Daoy (cell line): ENCODE measurements at regions not wholly inside any gene's neighbourhood (a gene's known extent, or its start where the extent isn't known, plus 50 kb on each side); places are given as distances from the start of the nearest gene placed in this dataset.

Experiments used
- DNase-seq: peaks from one replicate; pipeline ENCODE4 v3.0.0-alpha.2; 2015; ENCODE audit warnings: low read depth

GRCh38 chr7:13447637-13448036 is 541.8 kb downstream of the ETV1 start:
- no peak for DNase-seq

DNA sequence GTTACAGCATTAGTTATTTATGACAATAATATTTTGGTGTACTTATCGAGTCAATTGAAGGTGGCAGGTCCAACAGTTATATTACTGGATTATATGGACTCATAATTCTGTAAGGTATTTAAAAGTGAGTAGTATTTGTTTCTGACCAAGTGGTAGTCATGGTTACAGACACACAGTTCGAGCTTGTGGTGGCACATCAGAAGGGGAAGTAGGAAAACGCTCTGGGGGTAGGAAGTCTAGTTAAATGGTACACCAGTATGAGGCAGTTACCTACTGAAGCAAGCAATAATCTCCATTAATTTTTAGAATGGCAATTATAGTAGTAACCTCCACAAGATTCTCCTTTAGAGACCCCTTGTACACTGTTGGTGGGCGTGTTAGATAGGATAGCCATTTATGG is 541.2 kb downstream of the ETV1 start:
- no peak for DNase-seq

GRCh38 chr7:13449460-13449859 is 540.0 kb downstream of the ETV1 start:
- no peak for DNase-seq

GRCh38 chr7:13454916-13455592 is 534.4 kb downstream of the ETV1 start:
- DNase-seq: no peak

DNA sequence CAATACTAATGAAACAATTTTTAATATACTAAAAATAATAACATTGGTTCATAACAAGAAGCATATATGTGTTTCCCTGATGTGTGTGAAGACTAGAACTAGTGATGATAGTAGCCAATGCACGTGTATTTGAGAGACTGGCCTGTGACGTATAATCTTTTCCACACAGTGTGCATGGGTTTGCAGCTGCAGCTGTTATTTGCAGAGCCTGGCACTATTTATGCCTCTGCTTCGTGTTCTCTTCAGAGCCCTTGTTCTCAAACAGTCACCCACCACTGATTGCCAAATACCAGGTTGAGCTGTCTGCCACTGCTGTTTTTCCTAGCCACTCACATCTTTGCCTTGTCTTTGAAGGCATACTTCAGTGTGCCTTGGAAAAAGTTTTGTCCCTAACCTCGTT is 531.7 kb downstream of the ETV1 start:
- no peak for DNase-seq

DNA sequence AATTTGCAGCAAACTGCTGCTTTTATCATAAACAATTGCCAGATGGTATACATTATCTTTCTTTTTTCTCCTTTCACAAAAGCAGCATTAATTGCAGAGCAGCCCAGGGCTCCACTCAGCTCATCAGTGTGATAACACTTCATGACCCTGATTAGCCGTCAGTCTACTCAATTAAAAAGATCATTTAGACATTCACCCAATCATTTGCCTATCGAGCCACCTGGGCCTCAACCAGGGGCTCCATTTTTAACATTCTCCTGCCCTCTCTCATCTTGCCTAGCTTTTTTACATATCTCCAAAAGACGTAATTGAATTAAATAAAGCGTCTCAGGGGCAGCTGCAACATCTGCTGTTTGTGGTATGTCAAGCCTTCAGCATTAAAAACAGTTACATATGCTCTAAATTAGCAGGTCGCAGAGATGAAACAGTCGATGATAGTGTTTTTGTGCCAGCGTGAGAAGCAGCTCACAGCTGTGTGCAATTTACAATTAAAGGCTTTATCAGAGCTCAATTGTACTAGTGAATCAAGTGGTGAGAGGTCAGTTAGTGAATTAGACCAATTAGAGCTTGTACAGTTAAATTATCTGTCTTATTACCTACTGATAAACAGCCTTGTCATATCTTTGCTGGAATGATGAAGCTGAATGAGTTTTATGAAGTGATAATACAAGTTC is 522.5 kb downstream of the ETV1 start:
- no peak for DNase-seq

- no peak for DNase-seq
Observed at GRCh38 chr7:13476881-13477444, 512.5 kb downstream of the ETV1 start.

DNA sequence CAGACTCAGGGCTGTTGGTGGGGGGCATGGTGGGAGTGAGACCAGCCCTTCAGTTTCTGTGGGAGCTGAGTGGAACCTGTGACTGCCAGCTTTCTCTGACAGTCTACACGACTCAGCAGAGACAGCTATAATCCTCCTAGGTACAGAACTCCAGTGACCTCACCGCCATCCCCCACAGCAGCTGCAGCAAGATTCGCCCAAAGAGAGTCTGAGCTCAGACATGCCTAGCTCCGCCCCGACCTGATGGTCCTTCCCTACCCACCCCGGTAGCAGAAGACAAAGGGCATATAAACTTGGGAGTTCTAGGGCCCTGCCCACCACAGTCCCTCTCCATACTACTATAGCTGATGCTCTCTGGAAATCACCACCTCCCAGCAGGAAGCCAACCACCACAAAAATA is 500.1 kb downstream of the ETV1 start:
- DNase-seq: no peak

DNA sequence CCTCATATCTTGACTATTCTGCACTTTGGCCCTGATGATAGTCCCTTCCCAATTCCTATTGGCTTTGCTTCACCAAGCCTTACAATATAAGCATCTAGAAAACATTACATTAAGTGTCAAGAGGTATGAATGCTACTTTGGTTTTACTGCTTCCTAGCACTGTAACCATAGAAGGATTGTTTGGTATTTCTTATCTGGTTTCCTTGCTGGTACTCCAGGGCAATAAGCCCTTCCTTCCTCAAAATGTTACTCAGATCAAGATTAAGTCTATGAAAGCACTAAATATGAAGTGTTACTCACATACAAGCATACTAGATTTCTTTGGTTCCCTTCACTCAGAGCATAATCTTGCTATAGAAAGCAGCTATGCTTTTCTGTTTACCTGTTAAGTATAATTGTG is 492.5 kb downstream of the ETV1 start:
- DNase-seq: no peak

DNA sequence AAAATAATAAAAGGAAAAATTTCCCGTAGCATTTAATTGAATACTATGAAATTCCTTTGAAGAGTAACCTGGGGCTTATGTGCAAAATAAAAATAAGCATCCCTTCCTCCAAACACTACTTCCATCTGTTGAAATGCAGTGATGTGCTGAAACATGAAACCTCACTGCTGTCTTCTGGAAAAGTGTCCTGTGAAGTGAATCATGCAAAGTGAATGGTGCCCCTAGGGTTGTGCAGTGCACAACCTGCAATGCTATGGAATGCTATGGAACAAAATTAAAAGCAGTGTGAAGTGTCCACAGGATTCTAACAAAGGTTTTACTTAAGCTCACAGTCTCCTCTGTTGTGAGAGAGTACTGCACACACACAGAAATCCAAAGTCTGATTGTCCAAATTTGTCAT is 480.9 kb downstream of the ETV1 start:
- DNase-seq: no peak

GRCh38 chr7:13518738-13519137 is 470.7 kb downstream of the ETV1 start:
- DNase-seq: no peak

DNA sequence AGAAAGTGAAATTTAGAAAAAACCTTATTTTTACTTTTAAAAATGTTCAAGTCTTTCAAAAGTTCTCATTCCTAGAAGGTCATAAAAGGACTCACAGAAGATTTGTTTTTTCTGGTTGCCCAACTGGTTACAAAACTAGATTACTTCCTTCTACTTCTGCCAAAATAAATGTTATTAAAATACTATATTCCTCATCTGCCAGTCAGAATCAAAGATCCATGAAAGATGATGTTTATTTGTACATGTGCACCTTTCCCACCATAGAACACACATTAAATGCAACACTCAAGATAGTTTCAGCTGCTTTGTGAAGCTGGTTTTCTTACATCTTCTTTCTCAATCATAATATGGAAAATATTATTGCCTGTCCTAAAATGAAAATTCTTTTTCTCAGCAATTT is 465.4 kb downstream of the ETV1 start:
- DNase-seq: no peak

DNA sequence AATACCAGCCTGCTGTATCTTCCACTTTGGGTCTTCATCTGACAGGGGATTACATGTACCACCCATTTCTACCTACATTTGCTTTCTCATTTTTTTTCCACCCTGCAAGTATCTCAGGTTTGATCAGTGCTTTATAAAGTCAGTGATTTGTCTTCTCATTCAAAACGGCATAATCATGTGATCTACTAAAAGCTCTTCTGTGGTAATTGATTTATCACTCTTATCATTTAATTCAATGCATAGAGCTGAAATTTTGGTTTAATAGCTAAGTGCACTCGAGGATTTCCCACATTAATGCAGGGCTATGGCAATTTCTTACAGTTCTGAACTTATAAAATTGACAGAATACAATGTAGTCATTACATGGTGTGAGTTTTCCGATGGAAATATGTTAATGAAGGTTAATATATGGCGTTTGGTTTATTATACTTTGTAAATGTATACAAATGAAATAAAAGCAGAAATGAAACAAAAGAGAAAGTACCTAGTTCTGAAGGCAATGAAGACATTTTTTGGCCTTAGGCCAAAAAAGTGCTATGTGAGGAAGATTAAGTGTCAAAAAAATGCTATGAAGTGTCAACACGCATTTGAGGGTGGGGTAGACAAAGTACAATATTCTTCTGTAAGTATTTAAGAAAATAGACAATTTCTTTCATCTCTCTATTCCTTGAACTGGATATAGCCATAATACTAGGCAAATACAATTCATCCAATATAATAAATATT is 457.3 kb downstream of the ETV1 start:
- no peak for DNase-seq

DNA sequence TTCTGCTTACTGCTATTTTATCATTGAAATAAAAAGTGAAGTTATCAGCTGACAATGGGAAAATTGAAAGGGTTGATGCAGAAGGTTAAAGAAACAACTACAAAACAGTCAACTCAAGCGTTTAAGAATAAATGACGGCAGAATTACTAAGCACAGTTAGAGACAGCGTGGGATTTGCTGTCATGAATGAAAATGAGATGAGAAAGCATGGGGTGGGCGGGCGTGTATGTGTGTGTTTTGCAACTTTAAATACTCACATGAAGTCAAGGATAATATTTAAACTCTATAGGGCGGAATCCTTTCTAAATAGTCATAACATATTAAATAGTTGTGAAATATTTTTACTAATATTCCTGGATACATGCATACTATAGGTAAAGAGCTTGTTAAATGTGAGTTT is 450.8 kb downstream of the ETV1 start:
- DNase-seq: no peak

- DNase-seq: peak; percentile 4
Observed at GRCh38 chr7:13540429-13540828, 449.0 kb downstream of the ETV1 start.

- DNase-seq: no peak
Observed at GRCh38 chr7:13541326-13541725, 448.1 kb downstream of the ETV1 start.

GRCh38 chr7:13542451-13542850 is 447.0 kb downstream of the ETV1 start:
- DNase-seq: no peak

GRCh38 chr7:13551503-13551902 is 438.0 kb downstream of the ETV1 start:
- no peak for DNase-seq

- peak; percentile 4 for DNase-seq
Observed at GRCh38 chr7:13560441-13560840, 429.0 kb downstream of the ETV1 start.

GRCh38 chr7:13563257-13563656 is 426.2 kb downstream of the ETV1 start:
- DNase-seq: no peak

DNA sequence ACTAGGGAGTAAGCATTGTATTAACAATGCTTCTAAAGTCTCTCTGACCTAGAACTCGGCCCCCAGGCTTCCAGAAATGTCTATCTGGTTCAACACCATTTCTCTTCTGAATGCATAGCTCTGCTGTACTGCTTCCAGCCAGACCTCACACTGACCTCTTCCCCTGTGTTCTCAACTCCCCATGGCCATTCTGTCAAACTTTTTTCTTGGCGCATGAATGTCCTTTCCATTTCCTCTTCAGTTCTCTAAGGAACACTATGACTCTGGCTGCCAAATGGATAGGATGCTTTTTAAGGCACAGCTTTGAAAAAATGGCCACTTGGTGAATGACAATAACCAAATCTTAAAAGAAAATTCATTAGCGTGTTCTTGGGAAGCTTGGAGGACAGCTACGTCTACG is 425.8 kb downstream of the ETV1 start:
- DNase-seq: no peak

- no peak for DNase-seq
Observed at GRCh38 chr7:13577566-13578145, 411.8 kb downstream of the ETV1 start.
